ENCODE measurements at regions not wholly inside any gene's neighbourhood (a gene's known extent, or its start where the extent isn't known, plus 50 kb on each side); places are given as distances from the start of the nearest gene placed in this dataset.

GRCh38 chr2:196434217-196434616, 205.3 kb upstream of the CCDC150 start:
- H3K4me3 ChIP-seq (ENCODE audit: low read depth in 1 of 5, low read length in 5 of 5) = no peak overlapping the region
- peaks cover 0 to 20% (median 0%) of the 10 kb centered on the region in 5 donors for H3K4me1 ChIP-seq (ENCODE audit: control insufficient read depth in 5 of 5, insufficient read depth in 5 of 5, low read length in 5 of 5)
- H3K9me3 ChIP-seq (ENCODE audit: control insufficient read depth in 5 of 5, low read length in 5 of 5) = no peaks in the 10 kb centered on the region
- no peaks in the 10 kb centered on the region for H3K27me3 ChIP-seq (ENCODE audit: control insufficient read depth in 5 of 5, insufficient read depth in 4 of 5, low read length in 5 of 5)
- no peaks in the 10 kb centered on the region for H3K36me3 ChIP-seq (ENCODE audit: control insufficient read depth in 5 of 5, insufficient read depth in 5 of 5, low read length in 5 of 5)
- H3K27ac ChIP-seq (ENCODE audit: low read depth, low read length) = no peak overlapping the region
- H3K9ac ChIP-seq (ENCODE audit: low read length in 5 of 5) = no peak overlapping the region

DNA sequence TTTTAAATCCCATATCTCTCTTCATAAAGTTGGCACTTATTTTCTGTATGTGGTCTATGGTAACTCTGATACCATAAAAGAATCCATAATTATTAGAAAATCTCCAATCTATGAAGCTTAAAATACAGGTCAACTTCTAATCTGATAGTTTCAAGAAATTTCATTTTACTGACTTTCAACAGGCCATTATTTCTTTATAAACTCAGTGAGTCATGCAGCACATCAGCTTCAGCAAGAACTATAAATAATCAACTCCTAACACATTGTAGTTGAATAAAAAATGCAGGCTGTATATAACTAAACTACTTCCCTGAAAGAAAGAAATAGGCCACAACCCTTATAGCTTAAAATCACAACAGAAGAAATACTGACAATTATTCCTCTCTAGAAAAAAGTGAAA, 204.3 kb upstream of the CCDC150 start:
- Histone ChIP-seq H3K27me3 (ENCODE audit: control insufficient read depth in 5 of 5, insufficient read depth in 4 of 5, low read length in 5 of 5) (no peaks in the 10 kb centered on the region), H3K4me1 (ENCODE audit: control insufficient read depth in 5 of 5, insufficient read depth in 5 of 5, low read length in 5 of 5) (peaks cover 0 to 20% (median 0%) of the 10 kb centered on the region in 5 donors)

DNA sequence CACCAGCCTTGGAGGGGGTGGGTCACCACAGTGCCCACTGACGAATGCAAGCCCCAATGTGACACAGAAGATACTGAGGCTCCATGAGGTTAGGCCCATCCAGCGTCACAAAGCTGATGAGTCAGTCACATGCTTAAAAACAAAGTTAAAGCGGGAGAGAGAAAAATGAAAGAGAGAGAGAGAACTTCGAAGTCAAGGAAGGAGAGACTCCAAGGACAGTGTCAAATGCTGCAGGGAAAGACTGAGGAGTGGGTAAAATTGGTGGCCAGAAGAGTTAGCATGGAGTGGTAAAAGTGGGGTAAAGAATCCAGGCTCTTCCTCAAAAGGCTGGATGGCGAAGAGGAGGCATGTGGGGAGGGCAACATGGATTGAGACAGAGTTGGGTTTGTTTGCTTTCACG, 201.9 kb upstream of the CCDC150 start:
- Histone ChIP-seq H3K9me3 (ENCODE audit: control insufficient read depth in 5 of 5, low read length in 5 of 5) (no peaks in the 10 kb centered on the region), H3K9ac (ENCODE audit: low read length in 5 of 5) (no peak overlapping the region), H3K4me1 (ENCODE audit: control insufficient read depth in 5 of 5, insufficient read depth in 5 of 5, low read length in 5 of 5) (peaks cover 0 to 10% (median 0%) of the 10 kb centered on the region in 5 donors), H3K36me3 (ENCODE audit: control insufficient read depth in 5 of 5, insufficient read depth in 5 of 5, low read length in 5 of 5) (no peaks in the 10 kb centered on the region), H3K27me3 (ENCODE audit: control insufficient read depth in 5 of 5, insufficient read depth in 4 of 5, low read length in 5 of 5) (no peaks in the 10 kb centered on the region), H3K27ac (ENCODE audit: low read depth, low read length) (no peak overlapping the region), H3K4me3 (ENCODE audit: low read depth in 1 of 5, low read length in 5 of 5) (no peak overlapping the region)

More for the DNA sequence above, 204.3 kb upstream of the CCDC150 start:
- no peak overlapping the region for H3K27ac ChIP-seq (ENCODE audit: low read depth, low read length)
- H3K9me3 ChIP-seq (ENCODE audit: control insufficient read depth in 5 of 5, low read length in 5 of 5) = no peaks in the 10 kb centered on the region
- no peak overlapping the region for H3K4me3 ChIP-seq (ENCODE audit: low read depth in 1 of 5, low read length in 5 of 5)
- H3K36me3 ChIP-seq (ENCODE audit: control insufficient read depth in 5 of 5, insufficient read depth in 5 of 5, low read length in 5 of 5) = no peaks in the 10 kb centered on the region
- H3K9ac ChIP-seq (ENCODE audit: low read length in 5 of 5) = no peak overlapping the region

- no peaks in the 10 kb centered on the region for H3K36me3 ChIP-seq (ENCODE audit: control insufficient read depth in 5 of 5, insufficient read depth in 5 of 5, low read length in 5 of 5)
- peaks cover 0 to under 1% (median 0%) of the 10 kb centered on the region in 5 donors for H3K4me1 ChIP-seq (ENCODE audit: control insufficient read depth in 5 of 5, insufficient read depth in 5 of 5, low read length in 5 of 5)
- H3K4me3 ChIP-seq (ENCODE audit: low read depth in 1 of 5, low read length in 5 of 5) = no peak overlapping the region
- H3K27me3 ChIP-seq (ENCODE audit: control insufficient read depth in 5 of 5, insufficient read depth in 4 of 5, low read length in 5 of 5) = no peaks in the 10 kb centered on the region
- no peaks in the 10 kb centered on the region for H3K9me3 ChIP-seq (ENCODE audit: control insufficient read depth in 5 of 5, low read length in 5 of 5)
- no peak overlapping the region for H3K27ac ChIP-seq (ENCODE audit: low read depth, low read length)
- H3K9ac ChIP-seq (ENCODE audit: low read length in 5 of 5) = no peak overlapping the region
Observed at GRCh38 chr2:196439760-196440159, 199.8 kb upstream of the CCDC150 start.

- Histone ChIP-seq H3K27ac (ENCODE audit: low read depth, low read length) (no peak overlapping the region), H3K9me3 (ENCODE audit: control insufficient read depth in 5 of 5, low read length in 5 of 5) (no peaks in the 10 kb centered on the region), H3K36me3 (ENCODE audit: control insufficient read depth in 5 of 5, insufficient read depth in 5 of 5, low read length in 5 of 5) (no peaks in the 10 kb centered on the region), H3K27me3 (ENCODE audit: control insufficient read depth in 5 of 5, insufficient read depth in 4 of 5, low read length in 5 of 5) (no peaks in the 10 kb centered on the region), H3K9ac (ENCODE audit: low read length in 5 of 5) (no peak overlapping the region), H3K4me1 (ENCODE audit: control insufficient read depth in 5 of 5, insufficient read depth in 5 of 5, low read length in 5 of 5) (no peaks in the 10 kb centered on the region), H3K4me3 (ENCODE audit: low read depth in 1 of 5, low read length in 5 of 5) (no peak overlapping the region)
Observed at GRCh38 chr2:196440413-196440812, 199.1 kb upstream of the CCDC150 start.

DNA sequence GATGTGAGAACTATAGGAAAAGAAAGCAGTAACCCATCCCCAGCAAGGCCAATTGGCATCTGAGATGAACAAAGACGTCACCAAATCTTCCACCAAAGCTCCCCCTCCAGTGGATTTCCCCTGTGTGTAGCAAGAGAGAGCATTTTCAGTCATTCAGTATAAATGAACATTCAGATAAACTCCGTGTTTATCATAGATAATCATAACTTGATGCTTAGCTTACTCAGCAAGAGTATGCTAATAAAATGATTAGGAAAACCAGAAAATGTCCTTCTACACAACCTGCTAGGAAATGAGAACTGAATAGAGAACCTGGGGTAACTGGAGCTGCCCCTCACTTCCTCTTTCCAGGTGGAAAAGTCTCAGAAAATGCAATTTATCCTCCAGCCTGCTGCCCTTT, 198.0 kb upstream of the CCDC150 start:
- H3K27me3 ChIP-seq (ENCODE audit: control insufficient read depth in 5 of 5, insufficient read depth in 4 of 5, low read length in 5 of 5) = no peaks in the 10 kb centered on the region
- no peaks in the 10 kb centered on the region for H3K36me3 ChIP-seq (ENCODE audit: control insufficient read depth in 5 of 5, insufficient read depth in 5 of 5, low read length in 5 of 5)
- no peak overlapping the region for H3K9ac ChIP-seq (ENCODE audit: low read length in 5 of 5)
- peaks cover 0 to 3% (median 0%) of the 10 kb centered on the region in 5 donors for H3K9me3 ChIP-seq (ENCODE audit: control insufficient read depth in 5 of 5, low read length in 5 of 5)
- no peaks in the 10 kb centered on the region for H3K4me1 ChIP-seq (ENCODE audit: control insufficient read depth in 5 of 5, insufficient read depth in 5 of 5, low read length in 5 of 5)
- H3K4me3 ChIP-seq (ENCODE audit: low read depth in 1 of 5, low read length in 5 of 5) = no peak overlapping the region
- no peak overlapping the region for H3K27ac ChIP-seq (ENCODE audit: low read depth, low read length)

- no peak overlapping the region for H3K4me3 ChIP-seq (ENCODE audit: low read depth in 1 of 5, low read length in 5 of 5)
- peaks cover 0 to 3% (median 0%) of the 10 kb centered on the region in 5 donors for H3K9me3 ChIP-seq (ENCODE audit: control insufficient read depth in 5 of 5, low read length in 5 of 5)
Observed at GRCh38 chr2:196442211-196442610, 197.3 kb upstream of the CCDC150 start.

GRCh38 chr2:196444442-196444841, 195.1 kb upstream of the CCDC150 start:
- no peak overlapping the region for H3K4me3 ChIP-seq (ENCODE audit: low read depth in 1 of 5, low read length in 5 of 5)
- no peak overlapping the region for H3K9ac ChIP-seq (ENCODE audit: low read length in 5 of 5)
- no peaks in the 10 kb centered on the region for H3K27me3 ChIP-seq (ENCODE audit: control insufficient read depth in 5 of 5, insufficient read depth in 4 of 5, low read length in 5 of 5)
- H3K4me1 ChIP-seq (ENCODE audit: control insufficient read depth in 5 of 5, insufficient read depth in 5 of 5, low read length in 5 of 5) = no peaks in the 10 kb centered on the region
- no peak overlapping the region for H3K27ac ChIP-seq (ENCODE audit: low read depth, low read length)
- peaks cover 0 to 3% (median 0%) of the 10 kb centered on the region in 5 donors for H3K9me3 ChIP-seq (ENCODE audit: control insufficient read depth in 5 of 5, low read length in 5 of 5)
- no peaks in the 10 kb centered on the region for H3K36me3 ChIP-seq (ENCODE audit: control insufficient read depth in 5 of 5, insufficient read depth in 5 of 5, low read length in 5 of 5)

More at GRCh38 chr2:196442211-196442610, 197.3 kb upstream of the CCDC150 start:
- H3K27me3 ChIP-seq (ENCODE audit: control insufficient read depth in 5 of 5, insufficient read depth in 4 of 5, low read length in 5 of 5) = no peaks in the 10 kb centered on the region
- no peaks in the 10 kb centered on the region for H3K4me1 ChIP-seq (ENCODE audit: control insufficient read depth in 5 of 5, insufficient read depth in 5 of 5, low read length in 5 of 5)
- H3K36me3 ChIP-seq (ENCODE audit: control insufficient read depth in 5 of 5, insufficient read depth in 5 of 5, low read length in 5 of 5) = no peaks in the 10 kb centered on the region
- H3K9ac ChIP-seq (ENCODE audit: low read length in 5 of 5) = no peak overlapping the region
- no peak overlapping the region for H3K27ac ChIP-seq (ENCODE audit: low read depth, low read length)

GRCh38 chr2:196445991-196446390, 193.5 kb upstream of the CCDC150 start:
- H3K4me1 ChIP-seq (ENCODE audit: control insufficient read depth in 5 of 5, insufficient read depth in 5 of 5, low read length in 5 of 5) = no peaks in the 10 kb centered on the region
- H3K36me3 ChIP-seq (ENCODE audit: control insufficient read depth in 5 of 5, insufficient read depth in 5 of 5, low read length in 5 of 5) = no peaks in the 10 kb centered on the region
- no peaks in the 10 kb centered on the region for H3K27me3 ChIP-seq (ENCODE audit: control insufficient read depth in 5 of 5, insufficient read depth in 4 of 5, low read length in 5 of 5)
- H3K9ac ChIP-seq (ENCODE audit: low read length in 5 of 5) = no peak overlapping the region
- no peak overlapping the region for H3K27ac ChIP-seq (ENCODE audit: low read depth, low read length)
- H3K4me3 ChIP-seq (ENCODE audit: low read depth in 1 of 5, low read length in 5 of 5) = no peak overlapping the region
- peaks cover 0 to 3% (median 0%) of the 10 kb centered on the region in 5 donors for H3K9me3 ChIP-seq (ENCODE audit: control insufficient read depth in 5 of 5, low read length in 5 of 5)

DNA sequence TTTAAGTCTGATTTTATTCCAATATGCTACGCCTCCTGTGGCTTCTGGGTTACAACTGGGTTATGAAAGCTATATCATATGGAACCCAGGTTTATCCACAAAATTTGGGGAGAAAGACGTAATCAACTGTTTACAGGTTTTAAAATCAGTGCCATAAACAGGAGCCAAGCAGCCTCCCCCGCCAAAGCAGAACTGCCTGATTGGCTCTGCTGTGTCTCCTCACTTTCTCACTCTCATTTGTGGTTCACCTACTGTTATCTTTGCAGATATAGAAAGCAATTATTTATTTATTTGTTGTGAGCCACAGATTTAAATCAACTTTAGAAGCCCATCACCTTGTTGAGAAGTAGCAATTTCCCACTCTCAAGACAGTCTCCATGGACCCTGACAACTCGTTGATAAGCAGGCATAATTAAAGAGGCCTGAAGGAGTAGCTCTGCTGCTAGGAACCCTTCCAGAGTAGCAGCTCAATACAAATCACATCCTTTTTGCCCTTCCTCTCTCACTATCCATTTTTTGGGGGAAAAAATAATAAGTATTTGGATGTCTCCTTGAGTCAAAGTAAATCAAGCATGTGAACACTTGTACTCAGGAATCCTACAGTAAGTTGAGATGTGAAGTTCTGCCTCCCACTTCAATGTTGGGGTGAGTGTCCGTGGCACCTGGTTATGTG, 191.0 kb upstream of the CCDC150 start:
- Histone ChIP-seq H3K9ac (ENCODE audit: low read length in 5 of 5) (no peak overlapping the region), H3K4me3 (ENCODE audit: low read depth in 1 of 5, low read length in 5 of 5) (no peak overlapping the region), H3K27ac (ENCODE audit: low read depth, low read length) (no peak overlapping the region), H3K4me1 (ENCODE audit: control insufficient read depth in 5 of 5, insufficient read depth in 5 of 5, low read length in 5 of 5) (no peaks in the 10 kb centered on the region), H3K9me3 (ENCODE audit: control insufficient read depth in 5 of 5, low read length in 5 of 5) (peaks cover 0 to 3% (median 0%) of the 10 kb centered on the region in 5 donors), H3K27me3 (ENCODE audit: control insufficient read depth in 5 of 5, insufficient read depth in 4 of 5, low read length in 5 of 5) (no peaks in the 10 kb centered on the region), H3K36me3 (ENCODE audit: control insufficient read depth in 5 of 5, insufficient read depth in 5 of 5, low read length in 5 of 5) (no peaks in the 10 kb centered on the region)

Data from subcutaneous abdominal adipose tissue (tissue), 5 donors.